HG03108 (cell line): ENCODE measurements at regions not wholly inside any gene's neighbourhood (a gene's known extent, or its start where the extent isn't known, plus 50 kb on each side); places are given as distances from the start of the nearest gene placed in this dataset.
A peak's percentile ranks its signal among the peaks of the same experiment; 100 is the strongest.

ENCODE experiments used
- ATAC-seq: cut with Tn5 transposase; IDR thresholded peaks from one replicate; pipeline ENCODE4 v1.9.1; 2021; ENCODE audit warnings: moderate library complexity; ENCODE audit not compliant: unreplicated experiment

DNA sequence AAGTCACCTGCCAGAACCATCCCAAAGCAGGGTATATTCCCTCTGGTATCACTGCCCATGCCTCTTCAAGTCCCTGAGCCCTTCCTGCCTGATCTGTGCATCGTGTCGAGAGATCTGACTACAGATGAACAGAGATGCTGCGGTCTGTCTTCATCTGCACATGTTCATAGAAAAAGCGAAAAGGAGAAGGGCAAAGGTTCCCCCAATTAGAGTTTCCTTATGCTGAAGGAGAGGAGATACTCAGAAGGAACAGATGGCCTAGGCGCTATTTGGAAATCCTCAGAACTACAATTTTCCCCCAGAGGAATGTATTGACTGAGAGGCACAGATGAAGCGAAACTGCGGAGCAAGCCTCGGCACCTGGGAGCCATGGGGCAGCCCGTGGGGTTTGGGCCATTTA is 170.9 kb downstream of the SEC61B start:
- no peak for ATAC-seq

DNA sequence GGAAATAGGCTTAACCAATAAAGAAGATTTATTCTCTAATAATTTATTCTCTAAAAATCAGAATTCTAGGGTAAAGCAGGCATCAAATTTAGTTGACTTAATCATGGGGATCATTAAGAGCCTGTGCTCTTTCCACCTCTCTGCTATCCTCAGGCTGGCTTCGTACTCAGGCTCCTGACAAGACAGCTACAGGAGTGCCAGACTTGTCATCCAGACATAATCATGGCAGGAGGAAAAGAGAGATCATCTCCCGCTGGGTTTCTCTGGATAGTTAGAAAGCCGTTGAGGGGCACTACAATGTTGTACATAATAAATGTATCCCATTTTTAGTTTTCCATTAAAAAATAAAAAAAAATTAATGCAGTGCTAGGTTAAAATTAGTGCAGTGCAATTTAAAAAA is 171.9 kb downstream of the SEC61B start:
- ATAC-seq: no peak

- ATAC-seq: no peak
Observed at GRCh38 chr9:99398241-99398640, 176.2 kb downstream of the SEC61B start.

- ATAC-seq: no peak
Observed at GRCh38 chr9:99399474-99399873, 177.4 kb downstream of the SEC61B start.

DNA sequence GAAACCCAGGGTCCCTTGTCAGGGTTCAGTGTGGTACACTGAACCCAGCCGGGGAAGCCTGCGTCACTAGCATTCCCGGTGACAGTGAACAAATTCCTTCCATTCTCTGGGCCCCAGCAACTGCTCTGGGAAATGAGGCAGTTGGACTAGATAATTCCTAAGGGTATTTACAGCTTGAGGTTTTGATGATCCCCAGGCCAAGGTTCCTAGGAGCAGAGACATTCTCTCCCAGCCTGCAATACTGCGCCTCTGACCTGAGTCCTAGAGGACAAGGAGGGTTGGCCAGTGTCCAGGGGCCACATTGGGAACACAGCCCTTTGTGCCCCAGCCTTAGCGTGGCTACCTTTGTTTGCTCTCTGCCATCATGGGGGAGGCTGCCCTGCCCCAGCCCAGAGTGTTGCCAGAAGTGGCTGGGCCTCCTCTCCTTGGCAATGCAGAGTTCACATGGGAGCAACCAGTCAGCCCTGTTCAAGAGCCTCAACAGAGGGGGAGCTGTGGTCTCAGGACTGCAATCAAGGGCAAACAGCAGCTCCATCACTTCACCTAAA is 178.2 kb downstream of the SEC61B start:
- ATAC-seq: no peak

- no peak for ATAC-seq
Observed at GRCh38 chr9:99401680-99402504, 179.8 kb downstream of the SEC61B start.

- no peak for ATAC-seq
Observed at GRCh38 chr9:99403371-99403770, 181.3 kb downstream of the SEC61B start.

DNA sequence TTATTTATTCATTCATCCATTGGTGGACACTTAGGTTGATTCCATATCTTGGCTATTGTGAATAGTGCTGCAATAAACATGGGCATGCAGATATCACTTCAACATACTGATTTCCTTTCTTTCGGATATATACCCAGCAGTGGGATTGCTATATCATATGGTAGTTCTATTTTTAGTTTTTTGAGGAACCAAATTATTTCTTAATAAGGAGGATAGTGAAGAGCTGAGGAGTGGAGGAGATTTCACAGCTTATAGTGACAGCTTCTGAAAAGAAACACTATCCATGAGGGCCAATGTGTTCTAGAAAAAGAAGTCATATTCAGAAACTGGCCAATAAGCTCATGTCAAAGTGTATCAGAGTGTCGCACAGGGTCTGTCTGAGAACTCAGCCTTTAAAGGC is 183.3 kb downstream of the SEC61B start:
- ATAC-seq: no peak

- ATAC-seq: no peak
Observed at GRCh38 chr9:99406939-99407338, 184.9 kb downstream of the SEC61B start.

DNA sequence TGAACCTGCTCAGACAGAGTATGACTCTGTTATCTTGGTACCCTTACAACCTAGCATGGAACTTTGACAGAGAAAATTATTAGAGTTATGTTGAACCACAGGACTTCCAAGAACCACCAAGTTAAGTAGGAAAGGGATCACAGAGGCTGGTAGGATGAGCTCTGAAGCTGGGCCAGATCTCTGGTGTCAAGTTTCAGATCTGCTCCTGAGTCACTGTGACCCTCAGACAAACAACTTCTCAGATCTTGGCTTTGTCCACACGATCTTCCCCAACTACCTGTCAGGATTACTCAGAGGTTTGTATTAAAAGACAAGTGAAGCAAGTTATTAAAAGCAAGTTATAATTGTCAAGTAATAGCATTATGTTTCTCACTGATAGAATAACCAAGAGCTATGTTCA is 189.0 kb downstream of the SEC61B start:
- no peak for ATAC-seq

- ATAC-seq: no peak
Observed at GRCh38 chr9:99411479-99412115, 189.5 kb downstream of the SEC61B start.

DNA sequence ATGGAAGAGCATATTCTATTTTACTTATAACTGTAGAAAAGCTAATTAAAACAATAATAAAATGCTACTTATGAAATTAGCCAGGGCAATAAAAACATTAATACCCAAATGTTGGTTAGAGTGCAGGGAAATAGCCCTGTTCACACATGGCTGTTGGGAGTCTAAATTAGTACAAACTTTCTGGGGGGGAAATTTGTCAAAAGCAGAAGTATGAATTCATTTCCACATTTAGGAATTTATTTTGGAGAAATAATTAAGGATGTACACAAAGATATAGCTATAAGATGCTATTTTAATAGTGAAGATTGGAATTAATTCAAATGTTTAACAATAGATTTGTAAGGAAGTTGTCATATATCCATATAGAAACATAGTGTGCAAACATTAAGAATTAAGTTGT is 190.5 kb downstream of the SEC61B start:
- ATAC-seq: no peak

DNA sequence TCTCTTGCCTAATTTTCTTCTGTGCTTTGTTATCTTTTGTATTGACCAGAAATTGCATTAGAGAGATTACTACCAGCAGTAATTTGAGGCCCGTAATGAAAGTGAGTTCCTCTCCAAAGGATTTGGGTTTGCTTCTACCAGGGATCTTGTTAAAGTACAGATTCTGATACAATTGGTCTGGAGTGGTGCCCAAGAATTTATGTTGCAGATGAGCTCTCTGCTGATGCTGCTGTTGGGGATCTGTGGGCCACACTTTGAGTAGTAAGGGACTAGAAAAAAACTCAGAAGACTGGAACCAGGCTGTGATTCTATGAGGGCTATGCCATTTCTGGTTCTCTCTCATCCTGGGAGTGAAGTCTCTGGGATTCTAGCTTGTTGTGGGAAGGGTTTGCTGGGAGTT is 192.2 kb downstream of the SEC61B start:
- ATAC-seq: no peak

DNA sequence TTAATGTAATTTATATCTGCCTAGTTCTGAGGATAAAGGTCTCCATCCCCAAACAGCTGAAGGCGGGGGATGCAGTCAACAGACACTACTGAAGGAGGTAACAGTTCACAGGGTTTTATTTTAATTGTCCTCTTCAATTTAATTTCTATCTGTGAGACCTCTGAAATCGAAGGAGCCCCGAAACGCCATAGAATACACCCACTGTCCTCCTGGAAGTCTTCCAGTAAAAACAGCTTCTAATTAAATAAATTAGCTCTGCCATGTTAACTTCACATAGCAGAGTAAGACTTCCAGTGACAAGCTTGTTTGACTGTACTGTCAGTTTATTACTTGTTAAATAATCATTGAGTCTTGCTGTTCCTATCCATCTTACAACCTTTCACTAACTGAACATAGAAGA is 193.5 kb downstream of the SEC61B start:
- ATAC-seq: no peak

DNA sequence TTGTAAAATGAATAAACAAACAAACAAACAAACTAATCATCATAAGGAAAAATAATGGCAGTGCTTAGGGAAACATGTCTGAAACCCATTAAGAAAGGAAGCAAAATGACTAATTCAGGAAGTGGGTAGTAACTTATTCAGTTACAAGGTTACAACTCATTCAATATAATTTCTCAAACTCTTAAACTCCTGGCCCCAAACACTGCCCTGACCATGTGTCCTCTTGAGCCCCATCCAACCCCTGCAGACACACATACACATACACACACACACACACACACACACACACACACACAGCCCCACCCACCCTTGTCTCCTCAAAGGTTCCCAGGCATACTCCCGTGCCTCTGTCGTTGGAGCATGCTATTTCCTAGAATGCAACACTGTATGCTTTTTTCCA is 193.9 kb downstream of the SEC61B start:
- peak; percentile 69 for ATAC-seq

- ATAC-seq: no peak
Observed at GRCh38 chr9:99419070-99419469, 197.0 kb downstream of the SEC61B start.

DNA sequence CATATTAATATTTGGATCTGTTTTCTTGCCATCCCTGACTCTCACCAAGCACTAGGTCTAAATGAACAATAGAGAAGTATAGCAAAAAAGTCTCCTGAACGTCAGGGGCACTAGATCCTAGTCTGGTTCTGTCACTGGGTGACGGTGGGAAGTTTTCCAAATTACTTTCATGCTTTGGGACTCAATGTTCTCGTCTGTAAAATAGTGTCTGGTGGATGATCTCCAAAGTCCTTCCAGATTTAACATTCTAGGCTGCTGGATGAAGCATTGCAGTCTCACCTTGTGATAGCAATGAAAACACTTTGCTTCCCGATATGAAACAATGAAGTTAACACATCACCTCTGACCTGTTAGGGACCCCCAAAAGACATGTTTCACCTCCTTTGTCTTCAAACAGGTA is 199.3 kb downstream of the SEC61B start:
- no peak for ATAC-seq

- no peak for ATAC-seq
Observed at GRCh38 chr9:99425124-99425523, 203.0 kb downstream of the SEC61B start.

DNA sequence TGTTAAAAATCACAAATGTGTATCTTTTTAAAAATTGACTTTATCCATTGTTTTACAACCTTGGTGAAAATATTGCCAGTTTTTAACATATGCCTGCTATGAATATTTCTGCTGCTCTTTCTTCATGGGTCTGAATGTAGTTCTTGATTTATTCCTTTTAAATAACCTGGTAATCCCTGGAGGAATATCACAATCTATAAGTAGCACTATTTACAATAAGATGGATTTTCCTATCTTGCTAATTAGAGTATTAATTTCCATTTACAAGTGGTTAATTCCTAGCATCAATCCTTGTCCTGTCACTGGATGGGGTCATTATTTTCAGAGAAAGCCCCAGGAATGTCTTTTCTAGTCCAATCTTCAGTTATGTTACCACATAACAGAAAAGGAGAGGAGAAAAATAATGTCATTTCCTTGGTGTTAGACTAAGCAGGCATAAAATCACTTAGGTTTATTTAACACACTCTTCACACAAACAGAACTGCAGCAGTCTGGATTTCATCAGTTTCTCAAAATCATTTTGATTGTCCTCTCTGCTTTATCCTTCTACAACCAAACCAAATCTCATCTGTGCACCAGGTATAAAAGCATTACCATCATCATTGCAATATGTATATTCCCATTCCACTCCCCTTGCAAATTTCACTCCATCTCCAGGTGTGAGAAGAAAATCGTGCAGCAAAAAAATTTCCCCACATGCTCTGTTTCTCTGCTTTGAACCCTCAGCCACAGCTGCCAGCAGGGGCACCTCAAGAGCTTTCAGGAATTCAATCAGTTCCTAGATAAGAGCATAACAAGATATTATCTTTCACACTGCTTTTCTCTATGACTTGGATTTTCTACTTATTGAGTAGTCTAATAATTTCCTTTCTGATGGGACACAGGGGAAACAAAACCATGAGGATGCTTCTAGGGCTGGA is 204.1 kb downstream of the SEC61B start:
- no peak for ATAC-seq

- no peak for ATAC-seq
Observed at GRCh38 chr9:99427260-99427659, 205.2 kb downstream of the SEC61B start.

- ATAC-seq: no peak
Observed at GRCh38 chr9:99430301-99430700, 208.2 kb downstream of the SEC61B start.
